H9 (cell line): ENCODE measurements at regions not wholly inside any gene's neighbourhood (a gene's known extent, or its start where the extent isn't known, plus 50 kb on each side); places are given as distances from the start of the nearest gene placed in this dataset.

ENCODE experiments used
- DNase-seq: peaks from one replicate; pipeline ENCODE4 v3.0.0-alpha.2; 2017
- H2AFZ ChIP-seq: one replicate; pipeline ENCODE4 v1.6.1; 2013; ENCODE audit warnings: mild to moderate bottlenecking, low read length, control low read depth, moderate library complexity
- H2AK5ac ChIP-seq: 2 replicates; pipeline ENCODE4 v1.6.1; 2013; ENCODE audit warnings: low read length, control low read depth, mixed read lengths; ENCODE audit not compliant: insufficient read length
- H2BK120ac ChIP-seq: one replicate; pipeline ENCODE4 v1.6.1; 2013; ENCODE audit warnings: low read depth, mild to moderate bottlenecking, low read length, control low read depth, inconsistent platforms; ENCODE audit not compliant: poor library complexity, severe bottlenecking
- H2BK12ac ChIP-seq: 2 replicates; pipeline ENCODE4 v1.6.1; 2013; ENCODE audit warnings: low read length, control low read depth, mixed read lengths, low read depth; ENCODE audit not compliant: insufficient read length
- H2BK15ac ChIP-seq: 2 replicates; pipeline ENCODE4 v1.6.1; 2013; ENCODE audit warnings: low read depth, low read length, control low read depth
- H2BK20ac ChIP-seq: one replicate; pipeline ENCODE4 v1.6.1; 2013; ENCODE audit warnings: low read depth, mild to moderate bottlenecking, low read length, control low read depth, inconsistent platforms; ENCODE audit not compliant: poor library complexity, severe bottlenecking
- H2BK5ac ChIP-seq: 2 replicates; pipeline ENCODE4 v1.6.1; 2013; ENCODE audit warnings: low read length, control low read depth, mixed read lengths; ENCODE audit not compliant: insufficient read length
- H3K14ac ChIP-seq: 2 replicates; pipeline ENCODE4 v1.6.1; 2013; ENCODE audit warnings: low read length, control low read depth; ENCODE audit not compliant: insufficient read depth
- H3K18ac ChIP-seq: 2 replicates; pipeline ENCODE4 v1.6.1; 2013; ENCODE audit warnings: low read depth, mild to moderate bottlenecking, mixed read lengths, low read length, control low read depth; ENCODE audit not compliant: insufficient read length
- H3K23ac ChIP-seq: 2 replicates; pipeline ENCODE4 v1.6.1; 2013; ENCODE audit warnings: low read length, control low read depth, mixed read lengths, low read depth; ENCODE audit not compliant: insufficient read length
- H3K23me2 ChIP-seq: 2 replicates; pipeline ENCODE4 v1.6.1; 2013; ENCODE audit warnings: low read depth, mild to moderate bottlenecking, mixed read lengths, low read length, control low read depth; ENCODE audit not compliant: insufficient read length, poor library complexity, severe bottlenecking
- H3K27ac ChIP-seq: 2 replicates; pipeline ENCODE4 v1.5.1; 2013; ENCODE audit warnings: low read length, control low read depth, mixed read lengths, low read depth; ENCODE audit not compliant: insufficient read length
- H3K27me3 ChIP-seq: 2 replicates; pipeline ENCODE4 v1.6.1; 2013; ENCODE audit warnings: low read length, control low read depth, inconsistent platforms; ENCODE audit not compliant: insufficient read depth
- H3K4ac ChIP-seq: 2 replicates; pipeline ENCODE4 v1.6.1; 2013; ENCODE audit warnings: low read depth, mild to moderate bottlenecking, control low read depth, inconsistent platforms, low read length, moderate library complexity
- H3K4me1 ChIP-seq: 2 replicates; pipeline ENCODE4 v1.6.1; 2013; ENCODE audit warnings: low read length, control low read depth, inconsistent platforms; ENCODE audit not compliant: insufficient read depth
- H3K4me2 ChIP-seq: 2 replicates; pipeline ENCODE4 v1.6.1; 2013; ENCODE audit warnings: low read length, control low read depth, mixed read lengths; ENCODE audit not compliant: insufficient read length, insufficient read depth
- H3K56ac ChIP-seq: 2 replicates; pipeline ENCODE4 v1.6.1; 2013; ENCODE audit warnings: low read depth, mild to moderate bottlenecking, mixed read lengths, low read length, control low read depth; ENCODE audit not compliant: insufficient read length
- H3K79me1 ChIP-seq: 2 replicates; pipeline ENCODE4 v1.6.1; 2013; ENCODE audit warnings: low read depth, mild to moderate bottlenecking, moderate library complexity, low read length, control low read depth, inconsistent platforms; ENCODE audit not compliant: insufficient read depth, poor library complexity, severe bottlenecking
- H3K79me2 ChIP-seq: 2 replicates; pipeline ENCODE4 v1.6.1; 2013; ENCODE audit warnings: low read length, control low read depth, inconsistent platforms; ENCODE audit not compliant: insufficient read depth
- H3K9ac ChIP-seq: 2 replicates; pipeline ENCODE4 v1.6.1; 2013; ENCODE audit warnings: low read length, control low read depth, mixed read lengths; ENCODE audit not compliant: insufficient read length; ENCODE audit errors: extremely low read depth
- H3K9me3 ChIP-seq: one replicate; pipeline ENCODE4 v1.6.1; 2013; ENCODE audit warnings: low read depth, low read length, inconsistent platforms; ENCODE audit not compliant: control insufficient read depth
- H3T11ph ChIP-seq: one replicate; pipeline ENCODE4 v1.6.1; 2013; ENCODE audit warnings: mild to moderate bottlenecking, low read length, control low read depth, inconsistent platforms
- H4K20me1 ChIP-seq: one replicate; pipeline ENCODE4 v1.6.1; 2013; ENCODE audit not compliant: control insufficient read depth, insufficient read length, insufficient read depth
- H4K5ac ChIP-seq: 2 replicates; pipeline ENCODE4 v1.6.1; 2013; ENCODE audit warnings: low read depth, mild to moderate bottlenecking, mixed read lengths, low read length, control low read depth; ENCODE audit not compliant: insufficient read length
- H4K8ac ChIP-seq: replicated peaks from 2 replicates; pipeline ENCODE4 v1.6.1; 2013; ENCODE audit warnings: low read length, control low read depth, mixed read lengths, low read depth; ENCODE audit not compliant: insufficient read length
- H4K91ac ChIP-seq: 2 replicates; pipeline ENCODE4 v1.6.1; 2013; ENCODE audit warnings: low read depth, mild to moderate bottlenecking, moderate library complexity, mixed read lengths, low read length, control low read depth; ENCODE audit not compliant: insufficient read length
- H3K27ac Mint-ChIP-seq, 3 experiments: 2 replicates in 2 of 3; 3 replicates in 1 of 3; pipeline ENCODE4 v1.8.0; 2020 to 2021; ENCODE audit warnings: mixed read lengths in 3 of 3, mild to moderate bottlenecking in 1 of 3, moderate library complexity in 1 of 3
- H3K27me3 Mint-ChIP-seq: 2 replicates; pipeline ENCODE4 v1.8.0; 2021; ENCODE audit warnings: low read depth, mild to moderate bottlenecking, moderate library complexity, mixed read lengths
- H3K36me3 Mint-ChIP-seq, 3 experiments: 2 replicates in 2 of 3; 3 replicates in 1 of 3; pipeline ENCODE4 v1.8.0; 2020 to 2021; ENCODE audit warnings: low read depth in 3 of 3, mixed read lengths in 3 of 3; ENCODE audit not compliant: insufficient read depth in 1 of 3
- H3K4me1 Mint-ChIP-seq, 2 experiments: 2 replicates each; pipeline ENCODE4 v1.8.0; 2020; ENCODE audit warnings: mixed read lengths in 2 of 2
- H3K4me3 Mint-ChIP-seq, 2 experiments: 2 replicates in 1 of 2; 3 replicates in 1 of 2; pipeline ENCODE4 v1.8.0; 2020 to 2021; ENCODE audit warnings: mild to moderate bottlenecking in 2 of 2, mixed read lengths in 2 of 2, moderate library complexity in 1 of 2
- H3K9me3 Mint-ChIP-seq, 2 experiments: 2 replicates in 1 of 2; 3 replicates in 1 of 2; pipeline ENCODE4 v1.8.0; 2020; ENCODE audit warnings: mild to moderate bottlenecking in 2 of 2, mixed read lengths in 2 of 2, moderate library complexity in 1 of 2
- WGBS: extraction: QIAGEN DNeasy Blood & Tissue Kit; methylation state at CpG from one replicate; pipeline ENCODE4 v1.1.7; 2013; ENCODE audit warnings: missing lambda C conversion rate, low lambda C conversion rate, mixed read lengths; ENCODE audit not compliant: insufficient read length; ENCODE audit errors: extremely low coverage; 5-methylcytosine and 5-hydroxymethylcytosine counted together
- TF ChIP-seq, protein P1 (sequence below): fragments of 200-600 bp; sonication (generic); conservative IDR thresholded peaks from 3 replicates; pipeline ENCODE4 v1.8.0; 2021; ENCODE audit warnings: antibody characterized with exemption, mild to moderate bottlenecking

DNA sequence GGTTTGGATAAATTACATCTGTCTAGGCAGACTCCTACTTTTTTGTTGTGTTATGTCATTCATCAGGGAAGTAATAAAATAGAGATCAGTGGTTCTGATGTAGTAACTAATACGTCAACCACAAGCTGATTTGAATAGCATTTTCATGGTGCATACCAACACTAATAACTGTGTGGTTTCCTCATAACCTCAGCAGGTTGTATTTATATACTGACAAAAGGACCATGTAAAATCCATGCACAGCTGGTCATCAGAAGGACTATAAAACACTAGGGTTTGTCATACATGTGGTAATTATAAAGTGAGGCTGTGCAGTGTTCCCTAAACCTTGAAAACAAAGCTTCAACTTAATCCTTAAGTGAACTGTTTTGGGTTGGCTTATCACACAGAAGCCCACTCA, 216.8 kb upstream of the RBMS3 start:
- Histone ChIP-seq H4K20me1 (no peaks in the 10 kb centered on the region), H3K23me2 (no peaks in the 10 kb centered on the region), H4K5ac (no peak overlapping the region), H2AFZ (no peak overlapping the region), H2BK12ac (no peak overlapping the region), H3K79me2 (no peaks in the 10 kb centered on the region), H2BK120ac (no peak overlapping the region), H3K14ac (no peak overlapping the region), H3K56ac (no peak overlapping the region), H3K4me1 (no peaks in the 10 kb centered on the region), H3K9ac (no peak overlapping the region), H3K27ac (no peak overlapping the region), H3K9me3 (no peaks in the 10 kb centered on the region), H4K8ac (no peak overlapping the region), H3K23ac (no peak overlapping the region), H2BK20ac (no peak overlapping the region), H2BK5ac (no peak overlapping the region), H2AK5ac (no peak overlapping the region), H3K4ac (no peak overlapping the region), H2BK15ac (no peak overlapping the region), H3K27me3 (no peaks in the 10 kb centered on the region), H3T11ph (no peak overlapping the region), H4K91ac (no peak overlapping the region), H3K79me1 (no peaks in the 10 kb centered on the region), H3K4me2 (no peak overlapping the region), H3K18ac (no peak overlapping the region)
- Mint-ChIP-seq H3K27ac (no peak overlapping the region; a peak in 2 of 7 replicates), H3K36me3 (peaks cover 0 to 9% (median 0%) of the 10 kb centered on the region in 3 experiments; a peak in 1 of 7 replicates), H3K4me1 (peaks cover 6 to 11% of the 10 kb centered on the region in 2 experiments; a peak in 3 of 4 replicates), H3K4me3 (no peak overlapping the region), H3K9me3 (peaks cover 5 to 8% of the 10 kb centered on the region in 2 experiments; a peak in 3 of 5 replicates), H3K27me3 (no peaks in the 10 kb centered on the region)
- no CpG with 5 or more reads among the region's 1 CpG for WGBS
- no peak for DNase-seq
- TF ChIP-seq, protein P1, sequence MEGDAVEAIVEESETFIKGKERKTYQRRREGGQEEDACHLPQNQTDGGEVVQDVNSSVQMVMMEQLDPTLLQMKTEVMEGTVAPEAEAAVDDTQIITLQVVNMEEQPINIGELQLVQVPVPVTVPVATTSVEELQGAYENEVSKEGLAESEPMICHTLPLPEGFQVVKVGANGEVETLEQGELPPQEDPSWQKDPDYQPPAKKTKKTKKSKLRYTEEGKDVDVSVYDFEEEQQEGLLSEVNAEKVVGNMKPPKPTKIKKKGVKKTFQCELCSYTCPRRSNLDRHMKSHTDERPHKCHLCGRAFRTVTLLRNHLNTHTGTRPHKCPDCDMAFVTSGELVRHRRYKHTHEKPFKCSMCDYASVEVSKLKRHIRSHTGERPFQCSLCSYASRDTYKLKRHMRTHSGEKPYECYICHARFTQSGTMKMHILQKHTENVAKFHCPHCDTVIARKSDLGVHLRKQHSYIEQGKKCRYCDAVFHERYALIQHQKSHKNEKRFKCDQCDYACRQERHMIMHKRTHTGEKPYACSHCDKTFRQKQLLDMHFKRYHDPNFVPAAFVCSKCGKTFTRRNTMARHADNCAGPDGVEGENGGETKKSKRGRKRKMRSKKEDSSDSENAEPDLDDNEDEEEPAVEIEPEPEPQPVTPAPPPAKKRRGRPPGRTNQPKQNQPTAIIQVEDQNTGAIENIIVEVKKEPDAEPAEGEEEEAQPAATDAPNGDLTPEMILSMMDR: no peak
